HepG2 (cell line): ENCODE measurements at regions not wholly inside any gene's neighbourhood (a gene's known extent, or its start where the extent isn't known, plus 50 kb on each side); places are given as distances from the start of the nearest gene placed in this dataset.

ENCODE experiments used
- ATAC-seq: fragments of 200-7000 bp; cut with Tn5 transposase; 3 replicates; pipeline ENCODE4 v1.9.1; 2020; ENCODE audit warnings: mild to moderate bottlenecking, moderate library complexity
- BruUV-seq: library from RNA; stranded (reverse); fragments of 400-500 nt; replicated peaks from 2 replicates; lab custom pipeline; 2021; lab: Mats Ljungman, UMichigan
- CTCF ChIA-PET: fragments of 300-600 bp; formaldehyde crosslinking; extraction: SDS; loops from one replicate; lab custom pipeline; 2021; ENCODE audit warnings: low total read pairs, inconsistent platforms, low intra/inter-chr PET ratio; lab: Yijun Ruan, JAX
- POLR2A ChIA-PET: fragments of 350-600 bp; sonication (Branson Sonifier 250); formaldehyde crosslinking; loops from one replicate; lab custom pipeline; 2020; ENCODE audit warnings: antibody characterized with exemption, inconsistent platforms; lab: Yijun Ruan, JAX
- DNase-seq: peaks from one replicate; pipeline ENCODE4 v3.0.0-alpha.2; 2015; ENCODE audit warnings: low spot score
- FAIRE-seq: peaks from 3 replicates; lab custom pipeline; 2011; peaks lifted over from hg19 to GRCh38; lab: Jason Lieb, UNC
- H2AFZ ChIP-seq: one replicate; pipeline ENCODE4 v1.6.1; 2011; ENCODE audit warnings: low read length, inconsistent platforms
- H3K27ac ChIP-seq: fragments of 300-600 bp; 3 replicates; pipeline ENCODE4 v1.8.0; 2011; ENCODE audit warnings: mixed run types, mild to moderate bottlenecking, mixed read lengths, low read length, inconsistent platforms; ENCODE audit not compliant: insufficient read depth; ENCODE audit errors: extremely low read length
- H3K27me3 ChIP-seq, 2 experiments: fragments of 200-600 bp in 1 of 2; 2 replicates in 1 of 2; 3 replicates in 1 of 2; pipeline versions ENCODE4 v1.6.0 to v1.8.0; 2011; ENCODE audit warnings: low read length in 2 of 2, mild to moderate bottlenecking in 2 of 2, moderate library complexity in 2 of 2, inconsistent platforms in 1 of 2; ENCODE audit not compliant: insufficient read depth in 2 of 2, control insufficient read depth in 1 of 2
- H3K36me3 ChIP-seq, 2 experiments: fragments of 200-600 bp in 1 of 2; replicated peaks in 1 of 2; 2 replicates in 1 of 2; 3 replicates in 1 of 2; pipeline versions ENCODE4 v1.5.1 to v1.8.0; 2011; ENCODE audit warnings: low read length in 2 of 2, inconsistent platforms in 1 of 2; ENCODE audit not compliant: insufficient read depth in 2 of 2, control insufficient read depth in 1 of 2
- H3K4me1 ChIP-seq: 2 replicates; pipeline ENCODE4 v1.5.1; 2012; ENCODE audit warnings: low read length, inconsistent platforms; ENCODE audit not compliant: insufficient read depth
- H3K4me2 ChIP-seq: 2 replicates; pipeline ENCODE4 v1.6.0; 2011; ENCODE audit warnings: low read depth, low read length, inconsistent platforms
- H3K4me3 ChIP-seq, 3 experiments: fragments of 200-600 bp in 1 of 3; sonication (generic), shearing (Covaris generic) in 1 of 3; replicated peaks in 1 of 3; 2 replicates each; pipeline ENCODE4 v1.5.1; 2011 to 2016; ENCODE audit warnings: low read length in 3 of 3, inconsistent platforms in 2 of 3, low read depth in 2 of 3, mild to moderate bottlenecking in 2 of 3, control low read depth in 1 of 3, mixed read lengths in 1 of 3; ENCODE audit not compliant: insufficient read depth in 1 of 3
- H3K79me2 ChIP-seq: one replicate; pipeline ENCODE4 v1.6.1; 2011; ENCODE audit warnings: low read length, inconsistent platforms; ENCODE audit not compliant: insufficient read depth
- H3K9ac ChIP-seq: 2 replicates; pipeline ENCODE4 v1.6.0; 2011; ENCODE audit warnings: mild to moderate bottlenecking, low read depth, low read length, inconsistent platforms; ENCODE audit not compliant: insufficient read depth
- H3K9me3 ChIP-seq: 2 replicates; pipeline ENCODE4 v1.5.1; 2012; ENCODE audit warnings: mild to moderate bottlenecking, low read length
- H4K20me1 ChIP-seq: 2 replicates; pipeline ENCODE4 v1.6.0; 2011; ENCODE audit warnings: inconsistent platforms, mild to moderate bottlenecking, low read length, moderate library complexity; ENCODE audit not compliant: insufficient read depth
- ARID2 ChIP-seq: sonication (generic); formaldehyde crosslinking; IDR thresholded peaks from 2 replicates; pipeline ENCODE4 v1.8.1; 2022; ENCODE audit warnings: mild to moderate bottlenecking, missing genetic modification reagents, borderline replicate concordance
- E2F2 ChIP-seq: sonication (generic); formaldehyde crosslinking; IDR thresholded peaks from 2 replicates; pipeline ENCODE4 v1.4.0; 2020; ENCODE audit warnings: missing genetic modification reagents, borderline replicate concordance
- HOXA3 ChIP-seq: sonication (generic); formaldehyde crosslinking; IDR thresholded peaks from 2 replicates; pipeline ENCODE4 v1.5.0; 2020; ENCODE audit warnings: missing genetic modification reagents
- SP140L ChIP-seq: sonication (generic); formaldehyde crosslinking; IDR thresholded peaks from 2 replicates; pipeline ENCODE4 v1.4.0; 2020; ENCODE audit warnings: missing genetic modification reagents, borderline replicate concordance
- ZNF747 ChIP-seq: sonication (generic); formaldehyde crosslinking; IDR thresholded peaks from 2 replicates; pipeline ENCODE4 v1.8.1; 2023; ENCODE audit warnings: missing genetic modification reagents, mild to moderate bottlenecking, borderline replicate concordance
- WGBS: methylation state at CpG from one replicate; pipeline ENCODE4 v1.1.6; 2017; ENCODE audit warnings: low lambda C conversion rate; 5-methylcytosine and 5-hydroxymethylcytosine counted together
- in situ Hi-C: cut with HindIII; loops from 2 replicates; pipeline ENCODE4 v1.10.0; 2017; ENCODE audit warnings: low pct_unique_long_range_greater_than_20kb; ENCODE audit not compliant: extremely low pct_ligation_motif_present
- intact Hi-C: fragments of 100-400 bp; cut with micrococcal nuclease; formaldehyde crosslinking; loops from one replicate; pipeline ENCODE4 v1.10.0; 2022; ENCODE audit not compliant: unreplicated experiment
- TF ChIP-seq, protein P1 (sequence below): sonication (generic); formaldehyde crosslinking; conservative IDR thresholded peaks from 2 replicates; pipeline ENCODE4 v1.4.0; 2020; ENCODE audit warnings: missing genetic modification reagents

- TF ChIP-seq SP140L (CRISPR knock-in tag): no peak
- TF ChIP-seq, all 625 proteins: peak for 0
Measured at GRCh38 chr16:87033021-87033471, 284.1 kb downstream of the C16orf95 start (continued).

- H3K9me3 ChIP-seq: no peaks in the 10 kb centered on the region
- CTCF ChIA-PET: no interaction called here
- H3K27ac ChIP-seq: no peak overlapping the region
- no peaks in the 10 kb centered on the region for H3K36me3 ChIP-seq
- no peak overlapping the region for H3K4me2 ChIP-seq
- no TSS peak for BruUV-seq
- no peak overlapping the region for H2AFZ ChIP-seq
- ATAC-seq (no peak), FAIRE-seq (no peak), DNase-seq (no peak)
- WGBS: 44% methylated on average over 18 of the region's 18 CpGs
- TF ChIP-seq, protein P1, sequence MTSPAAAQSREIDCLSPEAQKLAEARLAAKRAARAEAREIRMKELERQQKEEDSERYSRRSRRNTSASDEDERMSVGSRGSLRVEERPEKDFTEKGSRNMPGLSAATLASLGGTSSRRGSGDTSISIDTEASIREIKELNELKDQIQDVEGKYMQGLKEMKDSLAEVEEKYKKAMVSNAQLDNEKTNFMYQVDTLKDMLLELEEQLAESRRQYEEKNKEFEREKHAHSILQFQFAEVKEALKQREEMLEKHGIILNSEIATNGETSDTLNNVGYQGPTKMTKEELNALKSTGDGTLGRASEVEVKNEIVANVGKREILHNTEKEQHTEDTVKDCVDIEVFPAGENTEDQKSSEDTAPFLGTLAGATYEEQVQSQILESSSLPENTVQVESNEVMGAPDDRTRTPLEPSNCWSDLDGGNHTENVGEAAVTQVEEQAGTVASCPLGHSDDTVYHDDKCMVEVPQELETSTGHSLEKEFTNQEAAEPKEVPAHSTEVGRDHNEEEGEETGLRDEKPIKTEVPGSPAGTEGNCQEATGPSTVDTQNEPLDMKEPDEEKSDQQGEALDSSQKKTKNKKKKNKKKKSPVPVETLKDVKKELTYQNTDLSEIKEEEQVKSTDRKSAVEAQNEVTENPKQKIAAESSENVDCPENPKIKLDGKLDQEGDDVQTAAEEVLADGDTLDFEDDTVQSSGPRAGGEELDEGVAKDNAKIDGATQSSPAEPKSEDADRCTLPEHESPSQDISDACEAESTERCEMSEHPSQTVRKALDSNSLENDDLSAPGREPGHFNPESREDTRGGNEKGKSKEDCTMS (CRISPR knock-in tag): no peak
- TF ChIP-seq E2F2 (no peak), ZNF747 (no peak), ARID2 (CRISPR knock-in tag) (no peak), HOXA3 (CRISPR knock-in tag) (no peak)
- in situ Hi-C loops (no loop called here), intact Hi-C loops (no loop called here)
- H3K79me2 ChIP-seq: no peaks in the 10 kb centered on the region
- peaks cover 0 to 42% of the 10 kb centered on the region in 2 experiments; a peak in 4 of 5 replicates for H3K27me3 ChIP-seq
- no peaks in the 10 kb centered on the region for H4K20me1 ChIP-seq
- H3K4me3 ChIP-seq: no peak overlapping the region
- POLR2A ChIA-PET: no interaction called here
- H3K9ac ChIP-seq: no peak overlapping the region
- H3K4me1 ChIP-seq: no peaks in the 10 kb centered on the region
Measured at GRCh38 chr16:87033541-87034300, 283.5 kb downstream of the C16orf95 start.
